Endothelial cell of umbilical vein (primary cell): ENCODE measurements at regions not wholly inside any gene's neighbourhood (a gene's known extent, or its start where the extent isn't known, plus 50 kb on each side); places are given as distances from the start of the nearest gene placed in this dataset.

Experiments
- BruUV-seq: library from RNA; stranded (reverse); fragments of 400-500 nt; replicated peaks from 2 replicates; lab custom pipeline; 2021; lab: Mats Ljungman, UMichigan
- CTCF ChIA-PET: fragments of 300-600, 350-600 bp; sonication (Branson Sonifier 250); formaldehyde crosslinking; loops from one replicate; lab custom pipeline; 2021; ENCODE audit warnings: antibody characterized with exemption, inconsistent platforms; lab: Charles Lee
- POLR2A ChIA-PET: fragments of 300-600, 350-600 bp; sonication (Branson Sonifier 250); formaldehyde crosslinking; loops from one replicate; lab custom pipeline; 2021; ENCODE audit warnings: antibody characterized with exemption, inconsistent platforms; lab: Charles Lee
- DNase-seq: peaks from one replicate; pipeline ENCODE4 v3.0.0-alpha.2; 2011; ENCODE audit warnings: low read depth, low spot score
- FAIRE-seq: peaks from 2 replicates; lab custom pipeline; 2011; peaks lifted over from hg19 to GRCh38; lab: Jason Lieb, UNC
- H2AFZ ChIP-seq: 2 replicates; pipeline ENCODE4 v1.6.0; 2012; ENCODE audit warnings: low read depth, low read length, control low read depth, inconsistent platforms
- H3K27ac ChIP-seq: 2 replicates; pipeline ENCODE4 v1.5.1; 2011; ENCODE audit warnings: low read depth, mild to moderate bottlenecking, control low read depth, low read length, moderate library complexity; ENCODE audit not compliant: insufficient read depth
- H3K27me3 ChIP-seq, 2 experiments: 2 replicates each; pipeline versions ENCODE4 v1.6.0 to v1.6.1; 2011; ENCODE audit warnings: low read length in 2 of 2, mixed read lengths in 1 of 2; ENCODE audit not compliant: control insufficient read depth in 2 of 2, insufficient read depth in 2 of 2
- H3K36me3 ChIP-seq, 2 experiments: 2 replicates in 1 of 2; 3 replicates in 1 of 2; pipeline ENCODE4 v1.5.1; 2011; ENCODE audit warnings: low read length in 2 of 2, mild to moderate bottlenecking in 1 of 2, moderate library complexity in 1 of 2; ENCODE audit not compliant: control insufficient read depth in 2 of 2, insufficient read depth in 2 of 2; ENCODE audit errors: extremely low read depth in 1 of 2
- H3K4me1 ChIP-seq: 3 replicates; pipeline ENCODE4 v1.5.1; 2011; ENCODE audit warnings: mild to moderate bottlenecking, low read length; ENCODE audit not compliant: control insufficient read depth, insufficient read depth; ENCODE audit errors: extremely low read depth
- H3K4me2 ChIP-seq: 2 replicates; pipeline ENCODE4 v1.6.1; 2011; ENCODE audit warnings: low read length, control low read depth, mixed read lengths; ENCODE audit not compliant: insufficient read depth
- H3K4me3 ChIP-seq, 3 experiments: fragments of 200-600 bp in 1 of 3; sonication (generic), shearing (Covaris generic) in 1 of 3; replicated peaks in 1 of 3; 2 replicates each; pipeline ENCODE4 v1.5.1; 2011 to 2016; ENCODE audit warnings: control low read depth in 3 of 3, low read length in 3 of 3, mild to moderate bottlenecking in 2 of 3, inconsistent platforms in 1 of 3, low read depth in 1 of 3, moderate library complexity in 1 of 3; ENCODE audit not compliant: insufficient read depth in 1 of 3
- H3K79me2 ChIP-seq: 2 replicates; pipeline ENCODE4 v1.6.0; 2012; ENCODE audit warnings: low read length, inconsistent platforms; ENCODE audit not compliant: control insufficient read depth, insufficient read depth
- H3K9ac ChIP-seq: replicated peaks from 2 replicates; pipeline ENCODE3; 2011; ENCODE audit warnings: low read length, control low read depth; ENCODE audit not compliant: insufficient read depth; ENCODE audit errors: extremely low read depth
- H3K9me1 ChIP-seq: replicated peaks from 3 replicates; pipeline ENCODE4 v1.6.0; 2011; ENCODE audit warnings: mild to moderate bottlenecking, low read length; ENCODE audit not compliant: control insufficient read depth, insufficient read depth; ENCODE audit errors: extremely low read depth
- H3K9me3 ChIP-seq: replicated peaks from 2 replicates; pipeline ENCODE4 v1.5.1; 2012; ENCODE audit warnings: low read length, inconsistent platforms; ENCODE audit not compliant: control insufficient read depth, insufficient read depth
- H4K20me1 ChIP-seq: replicated peaks from 2 replicates; pipeline ENCODE3; 2011; ENCODE audit warnings: mild to moderate bottlenecking, low read length; ENCODE audit not compliant: control insufficient read depth, insufficient read depth; ENCODE audit errors: extremely low read depth
- GATA2 ChIP-seq: IDR thresholded peaks from 2 replicates; pipeline ENCODE4 v1.7.0; 2011; ENCODE audit warnings: low read depth, mild to moderate bottlenecking, moderate library complexity, mixed read lengths, low read length; ENCODE audit not compliant: insufficient read length, insufficient read depth
- JUN ChIP-seq: IDR thresholded peaks from 2 replicates; pipeline ENCODE4 v1.6.1; 2011; ENCODE audit warnings: borderline replicate concordance, low read depth; ENCODE audit not compliant: insufficient read length, insufficient read depth
- MYC ChIP-seq: IDR thresholded peaks from one replicate; pipeline ENCODE4 v1.6.1; 2011; ENCODE audit warnings: mild to moderate bottlenecking, low read depth, low read length
- POLR2AphosphoS5 ChIP-seq: IDR thresholded peaks from 2 replicates; pipeline ENCODE4 v1.6.1; 2012; ENCODE audit warnings: low read depth, mild to moderate bottlenecking, control low read depth, low read length, moderate library complexity; ENCODE audit not compliant: insufficient read depth
- dilution Hi-C: fragments of 300-500 bp; cut with MboI; formaldehyde crosslinking; loops from one replicate; pipeline ENCODE4 v1.15.0; 2019; ENCODE audit warnings: low sequenced_read_pairs; ENCODE audit not compliant: extremely low pct_ligation_motif_present
- intact Hi-C: fragments of 100-400 bp; cut with micrococcal nuclease; formaldehyde crosslinking; loops from one replicate; pipeline ENCODE4 v1.10.0; 2022
- TF ChIP-seq, protein P1 (sequence below): IDR thresholded peaks from 2 replicates; pipeline ENCODE4 v1.6.1; 2011; ENCODE audit not compliant: insufficient read depth, insufficient read length
- TF ChIP-seq, protein P2 (sequence below), 2 donors: IDR thresholded peaks; 1 replicate in 1 of 2; 2 replicates in 1 of 2; pipeline ENCODE4 v1.5.1; 2011; ENCODE audit warnings: low read length in 2 of 2, mild to moderate bottlenecking in 2 of 2, moderate library complexity in 2 of 2, control low read depth in 1 of 2, inconsistent platforms in 1 of 2, low read depth in 1 of 2; ENCODE audit not compliant: insufficient read depth in 1 of 2; ENCODE audit errors: extremely low read depth in 1 of 2

DNA sequence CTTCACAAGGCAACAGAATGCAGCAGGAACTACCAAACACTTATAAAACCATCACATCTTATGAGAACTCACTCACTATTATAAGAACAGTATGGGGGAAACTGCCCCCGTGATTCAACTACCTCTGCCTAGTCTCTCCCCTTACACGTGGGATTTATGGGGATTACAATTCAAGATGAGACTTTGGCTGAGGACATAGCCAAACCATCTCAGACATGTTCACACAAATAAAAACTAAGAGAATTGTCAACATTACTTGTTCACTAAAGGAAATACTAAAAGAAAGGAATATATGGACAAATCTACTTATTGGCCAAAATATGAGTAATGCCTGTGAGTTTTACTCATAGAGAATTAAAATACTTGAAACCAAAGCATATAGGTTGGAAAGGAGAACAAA, 505.1 kb downstream of the IGSF11 start:
- H3K4me2 ChIP-seq, result no peak overlapping the region
- no peaks in the 10 kb centered on the region for H3K27me3 ChIP-seq
- H3K4me1 ChIP-seq, result no peaks in the 10 kb centered on the region
- dilution Hi-C loops, result no loop called here
- H3K79me2 ChIP-seq, result no peaks in the 10 kb centered on the region
- no peaks in the 10 kb centered on the region for H3K36me3 ChIP-seq
- no peaks in the 10 kb centered on the region for H4K20me1 ChIP-seq
- TF ChIP-seq MYC (no peak), POLR2AphosphoS5 (no peak), GATA2 (no peak), JUN (no peak)
- TF ChIP-seq, protein P1, sequence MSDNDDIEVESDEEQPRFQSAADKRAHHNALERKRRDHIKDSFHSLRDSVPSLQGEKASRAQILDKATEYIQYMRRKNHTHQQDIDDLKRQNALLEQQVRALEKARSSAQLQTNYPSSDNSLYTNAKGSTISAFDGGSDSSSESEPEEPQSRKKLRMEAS, result no peak
- TF ChIP-seq, protein P2, sequence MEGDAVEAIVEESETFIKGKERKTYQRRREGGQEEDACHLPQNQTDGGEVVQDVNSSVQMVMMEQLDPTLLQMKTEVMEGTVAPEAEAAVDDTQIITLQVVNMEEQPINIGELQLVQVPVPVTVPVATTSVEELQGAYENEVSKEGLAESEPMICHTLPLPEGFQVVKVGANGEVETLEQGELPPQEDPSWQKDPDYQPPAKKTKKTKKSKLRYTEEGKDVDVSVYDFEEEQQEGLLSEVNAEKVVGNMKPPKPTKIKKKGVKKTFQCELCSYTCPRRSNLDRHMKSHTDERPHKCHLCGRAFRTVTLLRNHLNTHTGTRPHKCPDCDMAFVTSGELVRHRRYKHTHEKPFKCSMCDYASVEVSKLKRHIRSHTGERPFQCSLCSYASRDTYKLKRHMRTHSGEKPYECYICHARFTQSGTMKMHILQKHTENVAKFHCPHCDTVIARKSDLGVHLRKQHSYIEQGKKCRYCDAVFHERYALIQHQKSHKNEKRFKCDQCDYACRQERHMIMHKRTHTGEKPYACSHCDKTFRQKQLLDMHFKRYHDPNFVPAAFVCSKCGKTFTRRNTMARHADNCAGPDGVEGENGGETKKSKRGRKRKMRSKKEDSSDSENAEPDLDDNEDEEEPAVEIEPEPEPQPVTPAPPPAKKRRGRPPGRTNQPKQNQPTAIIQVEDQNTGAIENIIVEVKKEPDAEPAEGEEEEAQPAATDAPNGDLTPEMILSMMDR (IDR thresholded peaks at IDR 0.05; ENCODE audit: extremely low read depth in 1 of 2, insufficient read depth in 1 of 2, low read depth in 1 of 2, low read length in 2 of 2), result no peak
- H3K9me1 ChIP-seq, result no peaks in the 10 kb centered on the region
- H3K9ac ChIP-seq, result no peak overlapping the region
- FAIRE-seq (no peak), DNase-seq (no peak)
- no peak overlapping the region for H3K4me3 ChIP-seq
- ChIA-PET CTCF (no interaction called here), POLR2A (no interaction called here)
- intact Hi-C loops, result no loop called here
- H3K9me3 ChIP-seq, result peaks cover 2% of the 10 kb centered on the region
- no peak overlapping the region for H2AFZ ChIP-seq
- no TSS peak for BruUV-seq
- no peak overlapping the region for H3K27ac ChIP-seq
